ENCODE measurements at regions not wholly inside any gene's neighbourhood (a gene's known extent, or its start where the extent isn't known, plus 50 kb on each side); places are given as distances from the start of the nearest gene placed in this dataset.
"Not testable (repeated sequence)": the region's sequence is repeated elsewhere in the genome, so short reads cannot be mapped to it uniquely, and the experiment has no call there.

DNA sequence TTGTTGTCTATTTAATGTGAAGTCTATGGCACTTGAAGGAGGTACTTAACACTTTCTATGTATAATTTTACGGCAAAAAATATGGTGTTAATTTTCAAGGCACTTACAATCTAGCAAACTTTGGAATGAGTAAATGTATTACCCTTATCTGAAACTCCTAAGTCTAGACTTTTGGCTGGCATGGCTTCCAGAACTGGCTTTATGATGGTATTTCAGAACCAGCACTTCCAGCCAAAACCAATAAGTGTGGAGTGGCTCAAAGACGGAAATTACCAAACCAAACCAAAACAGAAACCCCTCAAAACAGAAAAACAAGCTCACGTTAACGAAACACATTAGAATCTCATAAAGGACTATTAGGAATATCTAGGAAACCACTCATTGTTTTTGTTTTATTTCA is 205.6 kb upstream of the HAND2 start:
- TF ChIP-seq HDGF (IDR thresholded peaks at IDR 0.05; ENCODE audit: borderline replicate concordance) = no peak
- DNase-seq (ENCODE audit: extremely low spot score) = no peak
- POLR2A ChIA-PET = no interaction called here
- CTCF ChIA-PET = no interaction called here

DNA sequence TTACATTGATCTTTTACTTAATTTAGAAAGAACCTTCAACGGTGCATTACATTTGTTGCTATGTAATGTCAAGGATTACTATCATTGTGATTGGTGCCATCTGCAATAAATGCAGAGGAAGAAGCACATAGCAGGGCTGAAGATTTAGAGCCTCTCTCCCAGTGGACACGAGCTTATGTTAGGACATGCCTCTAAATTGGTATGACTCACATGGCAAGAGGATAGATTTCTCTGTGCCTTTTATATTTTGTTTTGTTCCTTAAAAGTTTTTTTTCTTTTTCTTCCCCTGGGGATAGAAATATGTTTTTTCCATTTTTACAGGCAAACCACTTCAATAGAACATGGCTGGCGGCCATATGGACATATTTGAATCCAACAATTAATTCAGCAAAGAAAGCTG is 205.0 kb upstream of the HAND2 start:
- no peak for DNase-seq (ENCODE audit: extremely low spot score)
- POLR2A ChIA-PET = no interaction called here
- TF ChIP-seq LEF1 (IDR thresholded peaks at IDR 0.05; ENCODE audit: borderline replicate concordance) (no peak), NFRKB (IDR thresholded peaks at IDR 0.05) (no peak), SP1 (IDR thresholded peaks at IDR 0.05) (no peak), CTBP1 (IDR thresholded peaks at IDR 0.05; ENCODE audit: borderline replicate concordance) (no peak), BHLHE40 (IDR thresholded peaks at IDR 0.05; ENCODE audit: borderline replicate concordance) (no peak), FOXM1 (IDR thresholded peaks at IDR 0.05; ENCODE audit: borderline replicate concordance) (no peak), TARDBP (IDR thresholded peaks at IDR 0.05) (no peak), L3MBTL2 (conservative IDR thresholded peaks at IDR 0.05) (no peak), ZNF384 (IDR thresholded peaks at IDR 0.05) (no peak), SUZ12 (IDR thresholded peaks at IDR 0.05) (no peak), ARNT (IDR thresholded peaks at IDR 0.05) (no peak), ELF4 (IDR thresholded peaks at IDR 0.05) (no peak), FOXK2 (IDR thresholded peaks at IDR 0.05) (no peak), HDGF (IDR thresholded peaks at IDR 0.05; ENCODE audit: borderline replicate concordance) (no peak)
- TF ChIP-seq, protein P1, sequence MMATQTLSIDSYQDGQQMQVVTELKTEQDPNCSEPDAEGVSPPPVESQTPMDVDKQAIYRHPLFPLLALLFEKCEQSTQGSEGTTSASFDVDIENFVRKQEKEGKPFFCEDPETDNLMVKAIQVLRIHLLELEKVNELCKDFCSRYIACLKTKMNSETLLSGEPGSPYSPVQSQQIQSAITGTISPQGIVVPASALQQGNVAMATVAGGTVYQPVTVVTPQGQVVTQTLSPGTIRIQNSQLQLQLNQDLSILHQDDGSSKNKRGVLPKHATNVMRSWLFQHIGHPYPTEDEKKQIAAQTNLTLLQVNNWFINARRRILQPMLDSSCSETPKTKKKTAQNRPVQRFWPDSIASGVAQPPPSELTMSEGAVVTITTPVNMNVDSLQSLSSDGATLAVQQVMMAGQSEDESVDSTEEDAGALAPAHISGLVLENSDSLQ (IDR thresholded peaks at IDR 0.05) = no peak
- CTCF ChIA-PET = no interaction called here

DNA sequence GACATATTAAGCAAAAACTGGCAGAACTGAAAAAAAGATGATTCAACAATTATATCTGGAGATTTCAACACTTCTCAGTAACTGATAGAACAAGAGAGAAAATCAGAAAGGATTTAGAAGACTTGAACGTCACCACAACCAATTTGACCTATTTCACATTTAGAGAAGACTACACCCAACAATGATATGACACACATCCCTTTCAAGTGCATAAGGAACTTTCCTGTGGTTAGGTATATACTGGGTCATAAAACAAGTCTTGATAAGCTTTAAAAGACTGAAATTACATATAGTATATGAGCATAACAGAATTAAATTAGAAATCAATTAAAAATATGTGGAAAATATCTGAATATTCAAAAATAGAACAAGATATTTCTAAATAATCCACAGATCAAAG is 201.2 kb upstream of the HAND2 start:
- ChIA-PET POLR2A (no interaction called here), CTCF (no interaction called here)
- TF ChIP-seq L3MBTL2 (conservative IDR thresholded peaks at IDR 0.05) (no peak), SP1 (IDR thresholded peaks at IDR 0.05) (no peak), LEF1 (IDR thresholded peaks at IDR 0.05; ENCODE audit: borderline replicate concordance) (no peak), FOXK2 (IDR thresholded peaks at IDR 0.05) (no peak), ELF4 (IDR thresholded peaks at IDR 0.05) (no peak), CTBP1 (IDR thresholded peaks at IDR 0.05; ENCODE audit: borderline replicate concordance) (no peak), ARNT (IDR thresholded peaks at IDR 0.05) (no peak), HDGF (IDR thresholded peaks at IDR 0.05; ENCODE audit: borderline replicate concordance) (no peak), TARDBP (IDR thresholded peaks at IDR 0.05) (no peak), ZNF384 (IDR thresholded peaks at IDR 0.05) (no peak), SUZ12 (IDR thresholded peaks at IDR 0.05) (no peak), FOXA1 (IDR thresholded peaks at IDR 0.05) (no peak), NFRKB (IDR thresholded peaks at IDR 0.05) (no peak), FOXM1 (IDR thresholded peaks at IDR 0.05; ENCODE audit: borderline replicate concordance) (no peak), BHLHE40 (IDR thresholded peaks at IDR 0.05; ENCODE audit: borderline replicate concordance) (no peak)
- TF ChIP-seq, protein P1 (IDR thresholded peaks at IDR 0.05) = no peak
- no peak for DNase-seq (ENCODE audit: extremely low spot score)

DNA sequence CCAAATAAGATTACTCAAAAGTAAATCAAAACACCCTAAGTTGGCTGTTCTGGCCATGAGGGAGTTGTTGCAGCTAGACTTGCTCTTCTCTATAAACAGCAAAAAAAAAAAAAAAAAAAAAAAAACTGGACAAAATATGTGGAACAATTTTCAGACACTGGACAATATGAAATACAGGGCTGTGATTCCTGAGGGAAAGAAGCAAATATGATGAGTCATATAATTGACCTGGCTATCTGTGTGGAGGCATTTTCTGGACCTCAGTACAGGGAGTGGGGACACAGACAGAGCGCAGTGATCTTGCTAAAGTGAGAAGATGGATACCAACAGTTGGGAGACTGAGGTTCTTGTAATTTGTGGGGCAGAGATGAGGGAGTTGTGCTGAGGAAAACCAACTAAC is 192.0 kb upstream of the HAND2 start:
- CTCF ChIA-PET = no interaction called here
- POLR2A ChIA-PET = no interaction called here
- no peak for DNase-seq (ENCODE audit: extremely low spot score)
- TF ChIP-seq TARDBP (IDR thresholded peaks at IDR 0.05) = no peak
- no peak for TF ChIP-seq FOXK2 (IDR thresholded peaks at IDR 0.05)
- TF ChIP-seq SUZ12 (IDR thresholded peaks at IDR 0.05) = no peak
- no peak for TF ChIP-seq NFRKB (IDR thresholded peaks at IDR 0.05)
- no peak for TF ChIP-seq HDGF (IDR thresholded peaks at IDR 0.05; ENCODE audit: borderline replicate concordance)
- no peak for TF ChIP-seq ELF4 (IDR thresholded peaks at IDR 0.05)

DNA sequence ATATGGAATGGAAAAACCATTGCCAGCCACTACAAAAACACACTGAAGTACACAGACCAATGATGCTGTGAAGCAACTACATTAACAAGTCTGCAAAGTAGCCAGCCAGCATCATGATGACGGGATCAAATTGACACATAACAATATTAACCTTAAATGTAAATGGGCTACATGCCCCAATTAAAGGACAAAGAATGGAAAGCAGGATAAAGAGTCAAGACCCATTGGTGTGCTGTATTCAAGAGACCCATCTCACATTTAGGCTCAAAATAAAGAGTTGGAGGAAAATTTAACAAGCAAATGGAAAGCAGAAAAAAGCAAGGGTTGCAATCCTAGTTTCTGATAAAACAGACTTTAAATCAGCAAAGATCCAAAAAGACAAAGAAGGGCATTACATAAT is 188.5 kb upstream of the HAND2 start:
- CTCF ChIA-PET = interaction anchor here (0.7 kb wide), 1 partner anchor 55 kb away, joined by 3 read pairs; no protein-coding TSS in a partner anchor
- DNase-seq (ENCODE audit: extremely low spot score); POLR2A ChIA-PET: not testable (repeated sequence)

DNA sequence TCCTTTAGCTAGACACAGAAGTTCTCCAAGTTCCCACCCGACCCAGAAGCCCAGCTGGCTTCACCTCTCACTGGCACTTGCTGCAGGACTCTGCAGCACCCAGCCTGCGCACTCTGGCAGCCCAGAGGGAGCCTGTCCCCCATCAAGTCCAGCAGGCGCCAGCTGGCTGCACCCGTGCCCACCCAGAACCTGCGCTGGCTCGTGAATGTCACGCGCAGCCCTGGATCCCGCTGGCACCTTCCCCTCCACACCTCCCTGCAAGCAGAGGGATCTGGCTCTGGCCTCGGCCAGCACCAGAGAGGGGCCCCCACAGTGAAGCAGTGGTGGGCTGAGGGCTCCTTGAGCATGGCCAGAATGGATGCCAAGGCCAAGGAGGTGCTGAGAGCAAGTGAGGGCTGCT is 187.6 kb upstream of the HAND2 start:
- ChIA-PET CTCF (no interaction called here), POLR2A (no interaction called here)
- TF ChIP-seq FOXA1 (IDR thresholded peaks at IDR 0.05) = no peak
- TF ChIP-seq, protein P1 (IDR thresholded peaks at IDR 0.05) = no peak
- no peak for TF ChIP-seq L3MBTL2 (conservative IDR thresholded peaks at IDR 0.05)
- TF ChIP-seq SP1 (IDR thresholded peaks at IDR 0.05) = no peak
- no peak for TF ChIP-seq FOXM1 (IDR thresholded peaks at IDR 0.05; ENCODE audit: borderline replicate concordance)
- no peak for TF ChIP-seq TARDBP (IDR thresholded peaks at IDR 0.05)
- no peak for TF ChIP-seq CTBP1 (IDR thresholded peaks at IDR 0.05; ENCODE audit: borderline replicate concordance)
- no peak for TF ChIP-seq ELF4 (IDR thresholded peaks at IDR 0.05)
- no peak for TF ChIP-seq NFRKB (IDR thresholded peaks at IDR 0.05)
- no peak for TF ChIP-seq FOXK2 (IDR thresholded peaks at IDR 0.05)
- no peak for TF ChIP-seq ARNT (IDR thresholded peaks at IDR 0.05)
- no peak for TF ChIP-seq HDGF (IDR thresholded peaks at IDR 0.05; ENCODE audit: borderline replicate concordance)
- no peak for TF ChIP-seq LEF1 (IDR thresholded peaks at IDR 0.05; ENCODE audit: borderline replicate concordance)
- no peak for TF ChIP-seq BHLHE40 (IDR thresholded peaks at IDR 0.05; ENCODE audit: borderline replicate concordance)
- no peak for TF ChIP-seq SUZ12 (IDR thresholded peaks at IDR 0.05)
- TF ChIP-seq ZNF384 (IDR thresholded peaks at IDR 0.05) = no peak
- no peak for DNase-seq (ENCODE audit: extremely low spot score)

DNA sequence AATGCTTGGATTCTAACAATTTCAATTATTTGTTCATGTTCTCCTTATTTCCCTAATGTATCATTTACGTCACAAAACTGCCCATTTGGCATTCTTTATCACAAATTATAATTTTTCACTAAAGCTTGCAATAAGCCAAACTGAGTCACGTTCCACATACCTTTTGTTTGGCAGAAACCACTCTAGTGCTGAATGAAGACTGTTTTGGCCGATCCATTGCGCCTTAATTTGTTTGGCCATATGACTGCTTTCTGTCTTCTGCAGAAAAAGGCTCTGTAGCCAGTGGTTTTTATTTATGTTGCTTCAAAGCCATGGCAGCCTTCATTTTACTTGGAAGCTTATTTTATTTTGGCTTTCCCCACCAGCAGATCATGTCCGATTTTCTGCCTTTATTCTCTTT is 184.4 kb upstream of the HAND2 start:
- TF ChIP-seq SUZ12 (IDR thresholded peaks at IDR 0.05) (no peak), ARNT (IDR thresholded peaks at IDR 0.05) (no peak), HDGF (IDR thresholded peaks at IDR 0.05; ENCODE audit: borderline replicate concordance) (no peak), TARDBP (IDR thresholded peaks at IDR 0.05) (no peak)
- TF ChIP-seq, protein P1 (IDR thresholded peaks at IDR 0.05) = no peak
- CTCF ChIA-PET = no interaction called here

More for the DNA sequence above, 184.4 kb upstream of the HAND2 start:
- no peak for DNase-seq (ENCODE audit: extremely low spot score)
- POLR2A ChIA-PET = no interaction called here

Measured in HEK293T (cell line).